ENCODE measurements at regions not wholly inside any gene's neighbourhood (a gene's known extent, or its start where the extent isn't known, plus 50 kb on each side); places are given as distances from the start of the nearest gene placed in this dataset.

GRCh38 chrX:112279940-112280339 is 197.4 kb upstream of the TRPC5 start:
- in situ Hi-C loops (cut with MboI; ENCODE audit: low sequenced_read_pairs): no loop called here

More at GRCh38 chrX:112279940-112280339, 197.4 kb upstream of the TRPC5 start:
- Histone ChIP-seq H3K4me3 (ENCODE audit: insufficient read depth, low read depth, low read length) (no peak overlapping the region), H3K27ac (ENCODE audit: insufficient read depth, low read length) (no peak overlapping the region), H3K4me2 (ENCODE audit: low read depth, low read length) (no peak overlapping the region), H3K4me1 (ENCODE audit: control insufficient read depth, insufficient read depth, low read length) (no peaks in the 10 kb centered on the region), H3K4ac (ENCODE audit: low read depth, low read length) (no peak overlapping the region), H3K27me3 (ENCODE audit: control insufficient read depth, insufficient read depth, low read length) (peaks cover 2% of the 10 kb centered on the region; the same call in 1 of the 2 replicates), H2BK20ac (ENCODE audit: low read depth, low read length) (no peak overlapping the region), H3K56ac (ENCODE audit: extremely low read depth, insufficient read depth, low read length) (no peak overlapping the region), H3K9ac (ENCODE audit: low read depth, low read length) (no peak overlapping the region), H4K8ac (ENCODE audit: low read depth in 2 of 2, low read length in 2 of 2) (no peak overlapping the region), H3K14ac (replicated peaks; ENCODE audit: low read depth, low read length) (no peak overlapping the region), H2BK120ac (ENCODE audit: low read depth, low read length) (no peak overlapping the region), H3K18ac (ENCODE audit: low read depth, low read length) (no peak overlapping the region), H2BK5ac (ENCODE audit: low read depth, low read length, poor library complexity, severe bottlenecking) (no peak overlapping the region), H4K5ac (ENCODE audit: low read depth, low read length) (no peak overlapping the region), H2AK9ac (replicated peaks; ENCODE audit: low read depth, low read length, poor library complexity) (no peak overlapping the region), H3K79me1 (ENCODE audit: low read depth in 1 of 2, low read length in 2 of 2) (no peaks in the 10 kb centered on the region), H4K91ac (ENCODE audit: insufficient read depth, low read depth, low read length) (no peak overlapping the region), H2BK15ac (ENCODE audit: low read depth, low read length) (no peak overlapping the region), H2AK5ac (ENCODE audit: low read depth, low read length) (no peak overlapping the region), H3K9me1 (ENCODE audit: insufficient read depth, low read length) (no peaks in the 10 kb centered on the region), H4K20me1 (ENCODE audit: insufficient read depth, low read length) (no peaks in the 10 kb centered on the region), H3K23ac (ENCODE audit: low read depth, low read length) (no peak overlapping the region), H2AFZ (replicated peaks; ENCODE audit: low read length, poor library complexity) (no peak overlapping the region), H3K9me3 (ENCODE audit: control insufficient read depth, insufficient read depth, low read length) (no peaks in the 10 kb centered on the region), H3K36me3 (ENCODE audit: control insufficient read depth, insufficient read depth, low read length) (no peaks in the 10 kb centered on the region)
- dilution Hi-C loops (cut with HindIII; ENCODE audit: low sequenced_read_pairs, unreplicated experiment): no loop called here
- ChIA-PET CTCF (no interaction called here), POLR2A (ENCODE audit: unreplicated experiment) (interaction anchor here (0.6 kb wide), 1 partner anchor 346 kb away, joined by 9 read pairs; no protein-coding TSS in a partner anchor)
- no peak for ATAC-seq (ENCODE audit: low read depth)
- no peak for DNase-seq
- intact Hi-C loops (cut with micrococcal nuclease): no loop called here
- TF ChIP-seq NFE2L2 (IDR thresholded peaks at IDR 0.05; ENCODE audit: low read depth, low read length) (no peak), RFX5 (IDR thresholded peaks at IDR 0.05; ENCODE audit: low read depth, low read length) (no peak), CEBPB (IDR thresholded peaks at IDR 0.05; ENCODE audit: low read depth, low read length) (no peak), MAFK (IDR thresholded peaks at IDR 0.05; ENCODE audit: low read depth, low read length) (peak; percentile 60; the same call in 1 of the 2 replicates), RAD21 (IDR thresholded peaks at IDR 0.05; ENCODE audit: low read length) (no peak), SMC3 (IDR thresholded peaks at IDR 0.05; ENCODE audit: low read depth, low read length) (no peak), CHD1 (IDR thresholded peaks at IDR 0.05; ENCODE audit: low read depth, low read length) (no peak), MXI1 (IDR thresholded peaks at IDR 0.05; ENCODE audit: borderline replicate concordance, low read depth, low read length) (no peak)
- BruUV-seq (replicated peaks): no TSS peak
- WGBS, 2 experiments (ENCODE audit: extremely low coverage in 2 of 2, insufficient read length in 1 of 2): no CpG with 5 or more reads among the region's 1 CpG
